ENCODE measurements at regions not wholly inside any gene's neighbourhood (a gene's known extent, or its start where the extent isn't known, plus 50 kb on each side); places are given as distances from the start of the nearest gene placed in this dataset.

GRCh38 chr10:24793648-24794379 is 70.1 kb upstream of the ARHGAP21 start:
- peak; percentile 55 to 80 for DNase-seq (ENCODE audit: low read depth in 2 of 2)

GRCh38 chr10:24792638-24793037 is 69.0 kb upstream of the ARHGAP21 start:
- DNase-seq (ENCODE audit: low read depth in 2 of 2) = no peak

GRCh38 chr10:24791084-24791726 is 67.5 kb upstream of the ARHGAP21 start:
- no peak for DNase-seq (ENCODE audit: low read depth in 2 of 2)

- DNase-seq (ENCODE audit: low read depth in 2 of 2) = no peak
These were observed 66.9 kb upstream of the ARHGAP21 start for GRCh38 chr10:24790599-24790998.

- no peak for DNase-seq (ENCODE audit: low read depth in 2 of 2)
These were observed 66.4 kb upstream of the ARHGAP21 start for GRCh38 chr10:24790073-24790472.

GRCh38 chr10:24784923-24785322 is 61.2 kb upstream of the ARHGAP21 start:
- DNase-seq (ENCODE audit: low read depth in 2 of 2) = no peak

DNA sequence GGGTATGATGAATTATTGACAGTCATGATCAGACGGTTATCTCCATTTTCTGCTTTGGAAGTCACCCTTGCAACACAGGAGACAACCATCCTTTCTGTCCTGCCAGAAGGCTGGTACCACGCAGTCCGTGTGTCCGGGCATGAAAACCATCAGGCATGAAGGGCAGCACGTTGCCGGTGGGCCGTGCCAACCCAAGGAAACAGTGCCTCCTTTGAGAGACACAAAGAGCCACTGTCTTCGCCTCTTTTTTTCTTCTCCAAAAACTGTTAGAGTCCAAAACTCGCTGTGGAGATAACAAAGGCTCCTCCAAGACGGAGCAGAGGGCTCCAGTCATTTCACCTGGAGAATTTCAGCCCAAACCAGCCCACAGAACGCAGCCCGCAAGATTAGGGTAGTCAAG is 60.4 kb upstream of the ARHGAP21 start:
- no peak for DNase-seq (ENCODE audit: low read depth in 2 of 2)

DNA sequence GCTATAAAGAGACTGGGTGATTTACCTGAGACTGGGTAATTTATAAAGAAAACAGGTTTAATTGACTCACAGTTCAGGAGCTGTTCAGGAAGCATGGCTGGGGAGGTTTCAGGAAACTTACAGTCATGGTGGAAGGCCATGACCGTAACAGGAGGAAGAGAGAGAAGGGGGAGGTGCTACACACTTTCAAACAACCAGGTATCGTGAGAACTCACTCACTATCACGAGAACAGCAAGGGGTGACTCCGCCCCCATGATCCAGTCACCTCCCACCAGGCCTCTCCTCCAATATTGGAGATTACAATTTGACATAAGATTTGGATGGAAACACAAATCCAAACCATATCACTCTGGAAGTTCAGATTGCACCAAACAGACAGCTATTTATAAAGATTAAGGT is 59.8 kb upstream of the ARHGAP21 start:
- DNase-seq (ENCODE audit: low read depth in 2 of 2) = no peak

- no peak for DNase-seq (ENCODE audit: low read depth in 2 of 2)
These were observed 56.0 kb upstream of the ARHGAP21 start for GRCh38 chr10:24779737-24780136.

DNA sequence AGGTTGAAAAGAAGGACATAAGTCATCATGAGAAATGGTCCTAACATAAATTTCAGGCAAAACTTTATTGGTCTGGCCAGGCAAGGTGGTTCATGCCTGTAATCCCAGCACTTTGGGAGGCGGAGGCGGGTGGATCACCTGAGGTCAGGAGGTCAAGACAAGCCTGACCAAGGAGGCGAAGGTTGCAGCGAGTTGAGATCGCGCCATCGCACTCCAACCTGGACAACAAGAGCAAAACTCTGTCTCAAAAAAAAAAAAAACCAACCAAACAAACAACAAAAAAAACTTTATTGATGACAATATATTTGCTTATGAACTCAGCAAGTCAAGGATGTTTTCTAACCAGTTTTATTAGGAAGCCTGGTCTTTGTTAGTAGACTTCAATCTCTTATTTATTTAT is 54.6 kb upstream of the ARHGAP21 start:
- DNase-seq (ENCODE audit: low read depth in 2 of 2) = no peak

DNA sequence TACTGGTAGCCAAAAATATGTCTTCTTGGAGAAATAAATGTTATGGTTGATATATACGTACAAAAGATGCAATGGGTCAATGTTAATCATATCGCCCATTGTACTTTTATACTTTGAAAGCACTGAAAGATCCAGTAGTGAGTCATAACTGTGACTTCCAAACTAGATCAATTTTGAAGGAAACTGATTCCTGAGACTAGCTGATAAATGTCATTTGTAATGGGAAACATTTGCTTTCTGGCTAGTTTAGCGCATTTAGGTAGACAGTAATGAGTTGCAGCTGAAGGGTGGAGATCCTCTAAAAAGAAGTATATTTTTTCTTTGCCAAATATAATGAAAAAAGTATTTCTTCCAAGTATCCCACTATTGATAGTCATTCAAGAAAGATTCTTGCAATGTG is 53.5 kb upstream of the ARHGAP21 start:
- no peak for DNase-seq (ENCODE audit: low read depth in 2 of 2)

DNA sequence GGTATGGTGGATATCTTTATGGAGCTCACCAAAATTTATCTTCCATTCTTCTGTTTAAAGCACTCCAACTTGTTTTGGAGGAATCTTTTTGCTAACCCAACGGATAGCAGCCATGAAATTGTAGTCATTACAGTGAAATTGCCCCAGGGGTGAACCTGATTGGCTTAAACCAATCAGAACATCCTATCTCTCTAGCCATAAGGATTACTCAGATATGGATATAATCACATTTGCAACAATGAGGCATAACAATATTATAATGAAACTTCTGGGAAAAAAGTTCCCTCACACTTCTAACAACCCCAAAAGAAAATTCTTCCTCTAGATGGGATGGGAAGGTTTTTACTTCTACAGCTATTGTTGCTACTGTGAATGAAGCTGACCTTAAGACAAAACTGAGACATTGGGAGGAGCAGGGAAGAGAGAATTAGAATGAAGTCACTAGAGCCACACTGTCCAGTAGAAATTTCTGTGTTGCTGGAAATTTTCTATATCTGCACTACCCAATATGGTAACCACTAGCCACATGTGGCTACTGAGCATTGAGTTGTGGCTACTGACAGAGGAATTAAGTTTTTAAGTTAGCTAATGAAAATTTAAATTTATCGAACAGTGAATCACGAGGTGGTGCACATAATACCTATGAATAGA is 50.4 kb upstream of the ARHGAP21 start:
- no peak for DNase-seq (ENCODE audit: low read depth in 2 of 2)

All from lung microvascular endothelial cell (primary cell).